HCT116 (cell line): ENCODE measurements at regions not wholly inside any gene's neighbourhood (a gene's known extent, or its start where the extent isn't known, plus 50 kb on each side); places are given as distances from the start of the nearest gene placed in this dataset.

Experiments used
- ATAC-seq: fragments of 200-7000 bp; cut with Tn5 transposase; 2 replicates; pipeline ENCODE4 v1.9.1; 2020; ENCODE audit warnings: mild to moderate bottlenecking, moderate library complexity
- BruUV-seq: library from RNA; stranded (reverse); fragments of 400-500 nt; replicated peaks from 2 replicates; lab custom pipeline; 2021; lab: Mats Ljungman, UMichigan
- CTCF ChIA-PET: fragments of 300-600 bp; sonication (Branson Sonifier 250); formaldehyde crosslinking; loops from one replicate; lab custom pipeline; 2021; ENCODE audit warnings: antibody characterized with exemption; lab: Charles Lee
- POLR2A ChIA-PET: fragments of 300-600, 350-600 bp; sonication (Branson Sonifier 250); formaldehyde crosslinking; loops from one replicate; lab custom pipeline; 2021; ENCODE audit warnings: antibody characterized with exemption; lab: Charles Lee
- RAD21 ChIA-PET, 2 experiments: fragments of 300-600 bp; sonication (Branson Sonifier 250); formaldehyde crosslinking; loops; one replicate each; lab custom pipeline; 2023; ENCODE audit warnings: low total read pairs in 2 of 2; ENCODE audit not compliant: uncharacterized antibody in 2 of 2, unreplicated experiment in 2 of 2, low non-redundant PET in 1 of 2; lab: Charles Lee
- DNase-seq: peaks from one replicate; pipeline ENCODE4 v3.0.0-alpha.2; 2010; ENCODE audit warnings: low read depth, low spot score
- H2AFZ ChIP-seq: fragments of 200-600 bp; shearing (Covaris generic), sonication (generic); 2 replicates; pipeline ENCODE4 v1.6.1; 2017; ENCODE audit warnings: low read depth, mixed run types, mixed read lengths, antibody characterized with exemption, low read length; ENCODE audit not compliant: poor library complexity, severe bottlenecking
- H3K27ac ChIP-seq: 2 replicates; pipeline ENCODE4 v1.5.1; 2012; ENCODE audit warnings: low read depth, low read length
- H3K27me3 ChIP-seq: fragments of 200-600 bp; sonication (generic); 2 replicates; pipeline ENCODE4 v1.6.1; 2016; ENCODE audit warnings: mixed run types, low read length, mixed read lengths; ENCODE audit not compliant: insufficient read depth
- H3K36me3 ChIP-seq, 2 experiments: fragments of 200-500 bp in 1 of 2; fragments of 200-600 bp in 1 of 2; sonication (Bioruptor generic) in 1 of 2; sonication (generic) in 1 of 2; 2 replicates each; pipeline versions ENCODE4 v1.5.1 to v1.6.1; 2014 to 2016; ENCODE audit warnings: low read length in 2 of 2, inconsistent platforms in 1 of 2, mixed read lengths in 1 of 2, mixed run types in 1 of 2; ENCODE audit not compliant: insufficient read depth in 2 of 2, control insufficient read depth in 1 of 2
- H3K4me1 ChIP-seq, 2 experiments: fragments of 200-600 bp in 1 of 2; sonication (generic) in 1 of 2; 2 replicates each; pipeline versions ENCODE4 v1.5.1 to v1.6.1; 2012 to 2017; ENCODE audit warnings: low read length in 2 of 2, inconsistent platforms in 1 of 2, mild to moderate bottlenecking in 1 of 2, mixed read lengths in 1 of 2, mixed run types in 1 of 2, moderate library complexity in 1 of 2; ENCODE audit not compliant: insufficient read depth in 2 of 2, control insufficient read depth in 1 of 2
- H3K4me2 ChIP-seq: fragments of 200-600 bp; sonication (generic); 2 replicates; pipeline ENCODE4 v1.6.1; 2017; ENCODE audit warnings: mixed run types, low read length, mixed read lengths
- H3K4me3 ChIP-seq, 2 experiments: fragments of 200-600 bp in 1 of 2; sonication (generic) in 1 of 2; replicated peaks in 1 of 2; 2 replicates each; pipeline ENCODE4 v1.5.1; 2011 to 2016; ENCODE audit warnings: low read length in 2 of 2, control low read depth in 1 of 2, low read depth in 1 of 2, mild to moderate bottlenecking in 1 of 2, mixed read lengths in 1 of 2, mixed run types in 1 of 2
- H3K79me2 ChIP-seq: fragments of 200-600 bp; sonication (generic); 2 replicates; pipeline ENCODE4 v1.6.1; 2017; ENCODE audit warnings: mild to moderate bottlenecking, mixed run types, low read length, moderate library complexity, mixed read lengths; ENCODE audit not compliant: insufficient read depth
- H3K9ac ChIP-seq: fragments of 200-600 bp; sonication (generic); 2 replicates; pipeline ENCODE4 v1.6.1; 2016; ENCODE audit warnings: low read length, mixed read lengths
- H3K9me2 ChIP-seq: fragments of 200-600 bp; sonication (generic), shearing (Covaris generic); 2 replicates; pipeline ENCODE4 v1.6.1; 2017; ENCODE audit warnings: mixed run types, mild to moderate bottlenecking, moderate library complexity; ENCODE audit not compliant: insufficient read depth
- H3K9me3 ChIP-seq, 2 experiments: fragments of 200-500 bp in 1 of 2; fragments of 200-600 bp in 1 of 2; sonication (Bioruptor generic) in 1 of 2; sonication (generic) in 1 of 2; 2 replicates each; pipeline ENCODE4 v1.6.1; 2014 to 2017; ENCODE audit warnings: low read length in 2 of 2, mixed read lengths in 2 of 2, inconsistent platforms in 1 of 2, low read depth in 1 of 2, mild to moderate bottlenecking in 1 of 2, mixed run types in 1 of 2, moderate library complexity in 1 of 2; ENCODE audit not compliant: control insufficient read depth in 1 of 2, insufficient read depth in 1 of 2
- H4K20me1 ChIP-seq: fragments of 200-600 bp; sonication (generic), shearing (Covaris generic); 2 replicates; pipeline ENCODE4 v1.6.1; 2017; ENCODE audit warnings: mixed run types, mild to moderate bottlenecking, moderate library complexity; ENCODE audit not compliant: insufficient read depth
- CBX3 ChIP-seq: IDR thresholded peaks from 2 replicates; pipeline ENCODE4 v1.6.1; 2012; ENCODE audit warnings: low read depth
- EGR1 ChIP-seq: IDR thresholded peaks from 2 replicates; pipeline ENCODE4 v1.6.1; 2012; ENCODE audit warnings: low read depth
- EZH2phosphoT487 ChIP-seq: fragments of 200-600 bp; IDR thresholded peaks from 2 replicates; pipeline ENCODE4 v1.6.1; 2018; ENCODE audit warnings: antibody characterized with exemption, borderline replicate concordance
- POLR2AphosphoS5 ChIP-seq: IDR thresholded peaks from 2 replicates; pipeline ENCODE4 v1.6.1; 2011; ENCODE audit warnings: mild to moderate bottlenecking, low read depth, low read length, moderate library complexity
- SP1 ChIP-seq: IDR thresholded peaks from 2 replicates; pipeline ENCODE4 v1.6.1; 2012; ENCODE audit warnings: low read depth
- SRF ChIP-seq: IDR thresholded peaks from 2 replicates; pipeline ENCODE4 v1.6.1; 2012; ENCODE audit warnings: low read depth
- intact Hi-C: fragments of 100-400 bp; cut with micrococcal nuclease; formaldehyde crosslinking; loops from 2 replicates; pipeline ENCODE4 v1.10.0; 2022
- TF ChIP-seq, protein P1 (sequence below): IDR thresholded peaks from 2 replicates; pipeline ENCODE4 v1.6.1; 2011; ENCODE audit warnings: mild to moderate bottlenecking, low read length, moderate library complexity; ENCODE audit not compliant: insufficient replicate concordance; ENCODE audit errors: extremely low read depth
- TF ChIP-seq, protein P2 (sequence below): IDR thresholded peaks from 2 replicates; pipeline ENCODE4 v1.6.1; 2012
- TF ChIP-seq, protein P3 (sequence below), 3 experiments: fragments of 200-600 bp in 1 of 3; sonication (generic) in 1 of 3; IDR thresholded peaks in 2 of 3; conservative IDR thresholded peaks in 1 of 3; 2 replicates each; pipeline ENCODE4 v1.5.1; 2012 to 2017; ENCODE audit warnings: low read depth in 2 of 3, low read length in 2 of 3, antibody characterized with exemption in 1 of 3, borderline replicate concordance in 1 of 3, control low read depth in 1 of 3, mild to moderate bottlenecking in 1 of 3, mixed read lengths in 1 of 3, mixed run types in 1 of 3, moderate library complexity in 1 of 3; ENCODE audit not compliant: insufficient read depth in 1 of 3

DNA sequence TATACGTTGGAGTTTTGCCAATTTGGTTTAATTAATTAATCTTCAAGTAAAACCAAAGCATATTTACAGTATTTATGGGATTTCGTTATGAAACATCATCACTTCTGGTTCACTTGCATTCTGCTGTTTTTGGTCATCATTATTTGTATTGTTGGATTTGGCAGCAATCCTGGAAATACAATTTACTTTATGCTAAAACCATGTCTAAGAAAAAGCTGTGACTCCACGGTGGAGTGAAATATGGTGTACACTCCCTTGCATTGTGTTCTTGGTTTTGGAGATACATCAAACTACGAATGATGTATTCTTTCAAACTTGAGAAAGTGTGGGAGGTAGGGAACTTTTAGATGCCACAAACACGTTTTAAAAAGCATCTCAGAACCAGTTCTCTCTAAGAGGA is 106.4 kb downstream of the CTAGE1 start:
- H3K79me2 ChIP-seq = no peaks in the 10 kb centered on the region
- H3K4me1 ChIP-seq = no peaks in the 10 kb centered on the region
- CTCF ChIA-PET = no interaction called here
- no peak overlapping the region for H3K4me3 ChIP-seq
- H3K9me3 ChIP-seq = no peaks in the 10 kb centered on the region
- TF ChIP-seq POLR2AphosphoS5 = no peak
- no peak for TF ChIP-seq SRF
- TF ChIP-seq, protein P1, sequence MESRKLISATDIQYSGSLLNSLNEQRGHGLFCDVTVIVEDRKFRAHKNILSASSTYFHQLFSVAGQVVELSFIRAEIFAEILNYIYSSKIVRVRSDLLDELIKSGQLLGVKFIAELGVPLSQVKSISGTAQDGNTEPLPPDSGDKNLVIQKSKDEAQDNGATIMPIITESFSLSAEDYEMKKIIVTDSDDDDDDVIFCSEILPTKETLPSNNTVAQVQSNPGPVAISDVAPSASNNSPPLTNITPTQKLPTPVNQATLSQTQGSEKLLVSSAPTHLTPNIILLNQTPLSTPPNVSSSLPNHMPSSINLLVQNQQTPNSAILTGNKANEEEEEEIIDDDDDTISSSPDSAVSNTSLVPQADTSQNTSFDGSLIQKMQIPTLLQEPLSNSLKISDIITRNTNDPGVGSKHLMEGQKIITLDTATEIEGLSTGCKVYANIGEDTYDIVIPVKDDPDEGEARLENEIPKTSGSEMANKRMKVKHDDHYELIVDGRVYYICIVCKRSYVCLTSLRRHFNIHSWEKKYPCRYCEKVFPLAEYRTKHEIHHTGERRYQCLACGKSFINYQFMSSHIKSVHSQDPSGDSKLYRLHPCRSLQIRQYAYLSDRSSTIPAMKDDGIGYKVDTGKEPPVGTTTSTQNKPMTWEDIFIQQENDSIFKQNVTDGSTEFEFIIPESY = no peak
- TF ChIP-seq CBX3 = no peak
- TF ChIP-seq, protein P2, sequence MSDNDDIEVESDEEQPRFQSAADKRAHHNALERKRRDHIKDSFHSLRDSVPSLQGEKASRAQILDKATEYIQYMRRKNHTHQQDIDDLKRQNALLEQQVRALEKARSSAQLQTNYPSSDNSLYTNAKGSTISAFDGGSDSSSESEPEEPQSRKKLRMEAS = no peak
- TF ChIP-seq, protein P3, sequence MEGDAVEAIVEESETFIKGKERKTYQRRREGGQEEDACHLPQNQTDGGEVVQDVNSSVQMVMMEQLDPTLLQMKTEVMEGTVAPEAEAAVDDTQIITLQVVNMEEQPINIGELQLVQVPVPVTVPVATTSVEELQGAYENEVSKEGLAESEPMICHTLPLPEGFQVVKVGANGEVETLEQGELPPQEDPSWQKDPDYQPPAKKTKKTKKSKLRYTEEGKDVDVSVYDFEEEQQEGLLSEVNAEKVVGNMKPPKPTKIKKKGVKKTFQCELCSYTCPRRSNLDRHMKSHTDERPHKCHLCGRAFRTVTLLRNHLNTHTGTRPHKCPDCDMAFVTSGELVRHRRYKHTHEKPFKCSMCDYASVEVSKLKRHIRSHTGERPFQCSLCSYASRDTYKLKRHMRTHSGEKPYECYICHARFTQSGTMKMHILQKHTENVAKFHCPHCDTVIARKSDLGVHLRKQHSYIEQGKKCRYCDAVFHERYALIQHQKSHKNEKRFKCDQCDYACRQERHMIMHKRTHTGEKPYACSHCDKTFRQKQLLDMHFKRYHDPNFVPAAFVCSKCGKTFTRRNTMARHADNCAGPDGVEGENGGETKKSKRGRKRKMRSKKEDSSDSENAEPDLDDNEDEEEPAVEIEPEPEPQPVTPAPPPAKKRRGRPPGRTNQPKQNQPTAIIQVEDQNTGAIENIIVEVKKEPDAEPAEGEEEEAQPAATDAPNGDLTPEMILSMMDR (IDR thresholded peaks at IDR 0.05 in 2 of 3, conservative IDR thresholded peaks at IDR 0.05 in 1 of 3; ENCODE audit: borderline replicate concordance in 1 of 3, insufficient read depth in 1 of 3, low read depth in 2 of 3, low read length in 2 of 3) = no peak
- no peak for TF ChIP-seq SP1
- no peak for TF ChIP-seq EGR1
- TF ChIP-seq EZH2phosphoT487 = no peak
- H3K27ac ChIP-seq = no peak overlapping the region
- no TSS peak for BruUV-seq
- H4K20me1 ChIP-seq = no peaks in the 10 kb centered on the region
- H3K9me2 ChIP-seq = no peaks in the 10 kb centered on the region
- DNase-seq (no peak), ATAC-seq (no peak)
- POLR2A ChIA-PET = no interaction called here
- RAD21 ChIA-PET = no interaction called here
- H3K9ac ChIP-seq = no peak overlapping the region
- no peaks in the 10 kb centered on the region for H3K27me3 ChIP-seq
- no peak overlapping the region for H3K4me2 ChIP-seq
- intact Hi-C loops = no loop called here
- H2AFZ ChIP-seq = no peak overlapping the region
- H3K36me3 ChIP-seq = no peaks in the 10 kb centered on the region
